Breast epithelium (tissue), 4 donors: ENCODE measurements at regions not wholly inside any gene's neighbourhood (a gene's known extent, or its start where the extent isn't known, plus 50 kb on each side); places are given as distances from the start of the nearest gene placed in this dataset.

Experiments used
- DNase-seq, 2 donors: peaks; one replicate each; pipeline ENCODE4 v3.0.0-alpha.2; 2019; ENCODE audit warnings: low spot score in 2 of 2
- H3K27ac ChIP-seq, 2 donors: fragments of 200-600 bp; sonication (generic) in 1 of 2; one replicate each; pipeline ENCODE4 v1.5.1; 2016 to 2019; ENCODE audit warnings: mild to moderate bottlenecking in 1 of 2
- H3K27me3 ChIP-seq, 2 donors: fragments of 200-600 bp; sonication (generic) in 1 of 2; one replicate each; pipeline versions ENCODE4 v1.5.1 to v1.6.0; 2017 to 2019; ENCODE audit warnings: control low read depth in 1 of 2, mild to moderate bottlenecking in 1 of 2
- H3K36me3 ChIP-seq: fragments of 200-600 bp; one replicate; pipeline ENCODE4 v1.5.1; 2019
- H3K4me1 ChIP-seq, 2 donors: fragments of 200-600 bp; sonication (generic); one replicate each; pipeline ENCODE4 v1.5.1; 2016 to 2019; ENCODE audit warnings: control low read depth in 1 of 2
- H3K4me3 ChIP-seq, 3 donors: fragments of 200-600 bp; sonication (generic); 1 replicate in 2 of 3; 2 replicates in 1 of 3; pipeline ENCODE4 v1.5.1; 2016 to 2019; ENCODE audit warnings: mild to moderate bottlenecking in 3 of 3, moderate library complexity in 2 of 3
- H3K9me3 ChIP-seq, 2 donors: fragments of 200-600 bp; sonication (generic) in 1 of 2; one replicate each; pipeline ENCODE4 v1.5.1; 2016 to 2019; ENCODE audit warnings: control low read depth in 1 of 2
- POLR2A ChIP-seq: fragments of 450-650 bp; IDR thresholded peaks from one replicate; pipeline ENCODE4 v1.6.1; 2016; ENCODE audit warnings: antibody characterized with exemption, mild to moderate bottlenecking, moderate library complexity
- POLR2AphosphoS5 ChIP-seq, 3 donors: sonication (generic); formaldehyde crosslinking; IDR thresholded peaks; one replicate each; pipeline ENCODE4 v1.6.1; 2017; ENCODE audit warnings: antibody characterized with exemption in 3 of 3
- intact Hi-C: fragments of 100-400 bp; cut with DNase I; formaldehyde crosslinking; loops from one replicate; pipeline ENCODE4 v1.15.1; 2023; ENCODE audit warnings: low total_unique reads
- TF ChIP-seq, protein P1 (sequence below), 3 donors: fragments of 450-650 bp; IDR thresholded peaks; one replicate each; pipeline ENCODE4 v1.5.1; 2016 to 2017; ENCODE audit warnings: antibody characterized with exemption in 3 of 3, mild to moderate bottlenecking in 3 of 3, moderate library complexity in 3 of 3

DNA sequence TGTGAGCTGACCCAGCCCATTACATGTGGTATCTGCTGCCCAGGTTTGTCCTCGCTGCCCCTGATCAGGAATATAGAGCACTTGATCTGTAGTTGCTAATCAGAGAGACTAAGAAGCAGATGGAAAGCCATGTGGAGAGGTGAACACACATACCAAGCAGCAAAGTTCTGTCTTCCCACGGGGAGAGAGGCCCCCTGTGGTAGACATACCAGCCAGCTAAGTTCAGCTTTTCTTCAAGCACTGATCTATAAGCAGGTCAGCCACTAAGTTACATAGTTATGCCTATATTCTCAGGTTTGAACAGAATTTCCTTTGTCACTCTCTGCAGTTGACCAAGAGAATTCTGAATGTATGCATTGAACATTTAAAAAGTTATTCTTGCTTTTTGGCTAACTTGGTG lies 76.4 kb downstream of the DDX3Y start:
- no peak for TF ChIP-seq POLR2A
- TF ChIP-seq, protein P1, sequence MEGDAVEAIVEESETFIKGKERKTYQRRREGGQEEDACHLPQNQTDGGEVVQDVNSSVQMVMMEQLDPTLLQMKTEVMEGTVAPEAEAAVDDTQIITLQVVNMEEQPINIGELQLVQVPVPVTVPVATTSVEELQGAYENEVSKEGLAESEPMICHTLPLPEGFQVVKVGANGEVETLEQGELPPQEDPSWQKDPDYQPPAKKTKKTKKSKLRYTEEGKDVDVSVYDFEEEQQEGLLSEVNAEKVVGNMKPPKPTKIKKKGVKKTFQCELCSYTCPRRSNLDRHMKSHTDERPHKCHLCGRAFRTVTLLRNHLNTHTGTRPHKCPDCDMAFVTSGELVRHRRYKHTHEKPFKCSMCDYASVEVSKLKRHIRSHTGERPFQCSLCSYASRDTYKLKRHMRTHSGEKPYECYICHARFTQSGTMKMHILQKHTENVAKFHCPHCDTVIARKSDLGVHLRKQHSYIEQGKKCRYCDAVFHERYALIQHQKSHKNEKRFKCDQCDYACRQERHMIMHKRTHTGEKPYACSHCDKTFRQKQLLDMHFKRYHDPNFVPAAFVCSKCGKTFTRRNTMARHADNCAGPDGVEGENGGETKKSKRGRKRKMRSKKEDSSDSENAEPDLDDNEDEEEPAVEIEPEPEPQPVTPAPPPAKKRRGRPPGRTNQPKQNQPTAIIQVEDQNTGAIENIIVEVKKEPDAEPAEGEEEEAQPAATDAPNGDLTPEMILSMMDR (IDR thresholded peaks at IDR 0.05) = no peak
- TF ChIP-seq POLR2AphosphoS5 (IDR thresholded peaks at IDR 0.05) = no peak

GRCh38 chrY:12982249-12982829 lies 77.7 kb downstream of the DDX3Y start:
- H3K9me3 ChIP-seq = no peaks in the 10 kb centered on the region
- DNase-seq = no peak
- no peaks in the 10 kb centered on the region for H3K36me3 ChIP-seq
- no peak overlapping the region for H3K27ac ChIP-seq
- no peaks in the 10 kb centered on the region for H3K4me1 ChIP-seq
- no peak overlapping the region for H3K4me3 ChIP-seq
- TF ChIP-seq POLR2A (no peak), POLR2AphosphoS5 (IDR thresholded peaks at IDR 0.05) (no peak)
- TF ChIP-seq, protein P1 (IDR thresholded peaks at IDR 0.05) = no peak
- H3K27me3 ChIP-seq = no peaks in the 10 kb centered on the region
- intact Hi-C loops = no loop called here

More for the DNA sequence above, 76.4 kb downstream of the DDX3Y start:
- DNase-seq = no peak
- no peak overlapping the region for H3K4me3 ChIP-seq
- H3K36me3 ChIP-seq = no peaks in the 10 kb centered on the region
- no peak overlapping the region for H3K27ac ChIP-seq
- H3K9me3 ChIP-seq = no peaks in the 10 kb centered on the region
- intact Hi-C loops = no loop called here
- H3K27me3 ChIP-seq = no peaks in the 10 kb centered on the region
- no peaks in the 10 kb centered on the region for H3K4me1 ChIP-seq

- TF ChIP-seq POLR2AphosphoS5 (IDR thresholded peaks at IDR 0.05) = no peak
- TF ChIP-seq POLR2A = no peak
- TF ChIP-seq, protein P1 (IDR thresholded peaks at IDR 0.05) = no peak
- H3K9me3 ChIP-seq = no peaks in the 10 kb centered on the region
- no peaks in the 10 kb centered on the region for H3K36me3 ChIP-seq
- no peaks in the 10 kb centered on the region for H3K4me1 ChIP-seq
- no peak overlapping the region for H3K4me3 ChIP-seq
- H3K27ac ChIP-seq = no peak overlapping the region
- H3K27me3 ChIP-seq = no peaks in the 10 kb centered on the region
- intact Hi-C loops = no loop called here
- DNase-seq = no peak
Observed at GRCh38 chrY:12984637-12985344, 80.1 kb downstream of the DDX3Y start.

- Histone ChIP-seq H3K36me3 (no peaks in the 10 kb centered on the region), H3K9me3 (no peaks in the 10 kb centered on the region), H3K27me3 (no peaks in the 10 kb centered on the region), H3K4me1 (no peaks in the 10 kb centered on the region), H3K27ac (no peak overlapping the region), H3K4me3 (no peak overlapping the region)
- intact Hi-C loops = no loop called here
- no peak for DNase-seq
- TF ChIP-seq, protein P1 (IDR thresholded peaks at IDR 0.05) = no peak
- TF ChIP-seq POLR2A = no peak
- no peak for TF ChIP-seq POLR2AphosphoS5 (IDR thresholded peaks at IDR 0.05)
Observed at GRCh38 chrY:13017493-13017892, 112.8 kb downstream of the DDX3Y start.

GRCh38 chrY:13019486-13019885 lies 114.8 kb downstream of the DDX3Y start:
- H3K4me3 ChIP-seq = no peak overlapping the region
- no peak overlapping the region for H3K27ac ChIP-seq
- TF ChIP-seq POLR2A (no peak), POLR2AphosphoS5 (IDR thresholded peaks at IDR 0.05) (no peak)
- TF ChIP-seq, protein P1 (IDR thresholded peaks at IDR 0.05) = no peak
- intact Hi-C loops = no loop called here
- no peaks in the 10 kb centered on the region for H3K27me3 ChIP-seq
- DNase-seq = no peak
- no peaks in the 10 kb centered on the region for H3K36me3 ChIP-seq
- H3K9me3 ChIP-seq = no peaks in the 10 kb centered on the region
- no peaks in the 10 kb centered on the region for H3K4me1 ChIP-seq
